GM10248 (cell line): ENCODE measurements at regions not wholly inside any gene's neighbourhood (a gene's known extent, or its start where the extent isn't known, plus 50 kb on each side); places are given as distances from the start of the nearest gene placed in this dataset.
"Not testable (repeated sequence)": the region's sequence is repeated elsewhere in the genome, so short reads cannot be mapped to it uniquely, and the experiment has no call there.

ENCODE experiments used
- CTCF ChIA-PET: fragments of 300-600 bp; sonication (Branson Sonifier 250); formaldehyde crosslinking; extraction: SDS; loops from one replicate; lab custom pipeline; 2021; ENCODE audit warnings: antibody characterized with exemption; lab: Yijun Ruan, JAX
- POLR2A ChIA-PET: fragments of 350-650 bp; sonication (Branson Sonifier 250); formaldehyde crosslinking; extraction: SDS; loops from one replicate; lab custom pipeline; 2020; ENCODE audit warnings: antibody characterized with exemption; lab: Yijun Ruan, JAX
- DNase-seq: peaks from one replicate; pipeline ENCODE4 v3.0.0; 2012; ENCODE audit errors: extremely low spot score
- CTCF ChIP-seq: IDR thresholded peaks from 2 replicates; pipeline ENCODE4 v1.5.1; 2012; ENCODE audit warnings: mild to moderate bottlenecking, low read depth; ENCODE audit errors: extremely low read depth, missing control alignments, control extremely low read depth

GRCh38 chr6:90885611-90886056 lies 298.8 kb upstream of the MAP3K7 start:
- no peak for DNase-seq
- ChIA-PET CTCF (no interaction called here), POLR2A (no interaction called here)
- TF ChIP-seq CTCF = no peak

GRCh38 chr6:90885137-90885536 lies 298.3 kb upstream of the MAP3K7 start:
- CTCF ChIA-PET, POLR2A ChIA-PET, DNase-seq: not testable (repeated sequence)

- no peak for TF ChIP-seq CTCF
- POLR2A ChIA-PET = no interaction called here
- DNase-seq = no peak
These were observed 290.7 kb upstream of the MAP3K7 start for GRCh38 chr6:90877616-90878015.

GRCh38 chr6:90874931-90875330 lies 288.1 kb upstream of the MAP3K7 start:
- ChIA-PET CTCF (interaction anchor here (1.1 to 1.9 kb wide), 4 partner anchors 15 to 66 kb away, joined by 3 to 7 read pairs (median 4); no protein-coding TSS in a partner anchor), POLR2A (no interaction called here)
- TF ChIP-seq CTCF = no peak
- no peak for DNase-seq

More at GRCh38 chr6:90877616-90878015, 290.7 kb upstream of the MAP3K7 start:
- CTCF ChIA-PET = interaction anchor here (1.7 kb wide), 1 partner anchor 10 kb away, joined by 5 read pairs; no protein-coding TSS in a partner anchor

- TF ChIP-seq CTCF = no peak
- DNase-seq = no peak
- POLR2A ChIA-PET = no interaction called here
- CTCF ChIA-PET = interaction anchor here (1.0 to 1.6 kb wide), 2 partner anchors 13 to 22 kb away, joined by 3 to 4 read pairs; no protein-coding TSS in a partner anchor
These were observed 286.1 kb upstream of the MAP3K7 start for GRCh38 chr6:90872981-90873380.

GRCh38 chr6:90870561-90870960 lies 283.7 kb upstream of the MAP3K7 start:
- CTCF ChIA-PET = no interaction called here
- DNase-seq = no peak
- TF ChIP-seq CTCF = no peak
- POLR2A ChIA-PET = no interaction called here

GRCh38 chr6:90868656-90869055 lies 281.8 kb upstream of the MAP3K7 start:
- POLR2A ChIA-PET = no interaction called here
- TF ChIP-seq CTCF = no peak
- no peak for DNase-seq
- CTCF ChIA-PET = interaction anchor here (1.0 kb wide), 1 partner anchor 9 kb away, joined by 5 read pairs; no protein-coding TSS in a partner anchor
